Osteocyte (in vitro differentiated cells): ENCODE measurements at regions not wholly inside any gene's neighbourhood (a gene's known extent, or its start where the extent isn't known, plus 50 kb on each side); places are given as distances from the start of the nearest gene placed in this dataset.

Source experiments
- DNase-seq: peaks from one replicate; pipeline ENCODE4 v3.0.0; 2021; ENCODE audit warnings: mixed read lengths; ENCODE audit not compliant: unreplicated experiment; ENCODE audit errors: extremely low spot score
- H3K27ac Mint-ChIP-seq: one replicate; pipeline ENCODE4 v1.8.0; 2021; ENCODE audit warnings: mild to moderate bottlenecking, mixed read lengths; ENCODE audit not compliant: unreplicated experiment
- H3K27me3 Mint-ChIP-seq: one replicate; pipeline ENCODE4 v1.8.0; 2021; ENCODE audit warnings: mixed read lengths; ENCODE audit not compliant: unreplicated experiment
- H3K36me3 Mint-ChIP-seq: one replicate; pipeline ENCODE4 v1.8.0; 2021; ENCODE audit warnings: mixed read lengths; ENCODE audit not compliant: unreplicated experiment
- H3K4me1 Mint-ChIP-seq: one replicate; pipeline ENCODE4 v1.8.0; 2021; ENCODE audit warnings: mixed read lengths; ENCODE audit not compliant: unreplicated experiment
- H3K4me3 Mint-ChIP-seq: one replicate; pipeline ENCODE4 v1.8.0; 2021; ENCODE audit warnings: mild to moderate bottlenecking, moderate library complexity, mixed read lengths; ENCODE audit not compliant: unreplicated experiment
- H3K9me3 Mint-ChIP-seq: one replicate; pipeline ENCODE4 v1.8.0; 2021; ENCODE audit warnings: mixed read lengths; ENCODE audit not compliant: unreplicated experiment
- CTCF ChIP-seq: fragments of 200-600 bp; sonication (generic); IDR thresholded peaks from 2 replicates; pipeline ENCODE4 v1.5.0; 2021; ENCODE audit warnings: antibody characterized with exemption, mild to moderate bottlenecking, moderate library complexity

GRCh38 chr1:14479865-14480264, 118.6 kb upstream of the KAZN start:
- peaks cover 3% of the 10 kb centered on the region for H3K4me1 Mint-ChIP-seq
- H3K9me3 Mint-ChIP-seq = peaks cover 12% of the 10 kb centered on the region
- no peak for TF ChIP-seq CTCF
- no peak overlapping the region for H3K27ac Mint-ChIP-seq
- no peaks in the 10 kb centered on the region for H3K27me3 Mint-ChIP-seq
- no peaks in the 10 kb centered on the region for H3K36me3 Mint-ChIP-seq
- no peak overlapping the region for H3K4me3 Mint-ChIP-seq
- DNase-seq = no peak

DNA sequence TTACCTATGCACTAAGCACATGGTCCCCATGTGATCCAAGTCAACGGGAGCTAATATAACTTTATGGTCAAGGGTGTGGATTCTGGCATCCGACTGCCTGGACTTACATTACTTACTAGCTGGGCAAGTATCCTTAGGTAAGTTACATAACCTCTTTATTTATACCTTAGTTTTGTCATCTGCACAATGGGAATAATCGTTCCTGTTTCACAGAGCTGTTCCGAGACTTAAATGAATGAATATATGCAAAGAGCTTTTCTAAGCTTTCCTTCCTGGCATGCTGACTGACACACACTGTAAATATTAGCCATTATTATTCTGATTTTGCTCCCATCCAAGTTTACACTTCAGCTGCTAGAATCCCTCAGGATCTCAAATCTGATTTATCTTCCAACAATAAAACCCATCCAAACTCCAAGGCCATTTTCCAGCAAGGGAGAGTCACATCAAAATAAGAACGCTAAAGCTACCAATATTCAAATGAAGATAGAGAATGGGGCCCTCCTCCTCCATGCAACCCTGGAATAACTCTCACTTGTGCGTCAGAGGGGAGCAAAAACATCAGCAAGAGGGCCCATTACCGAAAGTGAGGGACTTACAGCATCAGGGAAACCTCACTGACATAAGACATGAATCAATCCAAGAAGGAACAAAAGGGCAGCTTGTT, 115.6 kb upstream of the KAZN start:
- H3K9me3 Mint-ChIP-seq = peaks cover 4% of the 10 kb centered on the region
- no peak overlapping the region for H3K27ac Mint-ChIP-seq
- peaks cover 22% of the 10 kb centered on the region for H3K4me1 Mint-ChIP-seq
- no peak for TF ChIP-seq CTCF
- no peak for DNase-seq
- no peaks in the 10 kb centered on the region for H3K27me3 Mint-ChIP-seq
- no peak overlapping the region for H3K4me3 Mint-ChIP-seq
- H3K36me3 Mint-ChIP-seq = no peaks in the 10 kb centered on the region

DNA sequence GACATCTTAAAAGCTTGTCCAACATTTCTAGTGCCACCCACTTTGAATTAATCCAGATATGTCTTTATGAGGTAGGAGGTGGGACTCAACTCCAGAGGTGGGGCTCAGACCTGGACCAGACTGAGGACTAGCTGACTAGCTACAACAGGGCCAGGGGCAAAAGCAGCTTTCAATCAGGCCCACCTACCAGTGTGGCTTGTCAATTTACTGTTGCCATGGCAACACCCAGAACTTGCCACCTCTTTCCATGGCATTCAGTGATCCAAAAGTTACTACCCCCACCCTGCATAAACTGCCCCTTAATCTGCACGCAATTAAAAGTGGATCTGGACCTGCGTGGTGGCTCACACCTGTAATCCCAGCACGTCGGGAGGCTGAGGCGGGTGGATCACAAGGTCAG, 113.2 kb upstream of the KAZN start:
- peaks cover 23% of the 10 kb centered on the region for H3K4me1 Mint-ChIP-seq
- H3K9me3 Mint-ChIP-seq = peaks cover 4% of the 10 kb centered on the region
- H3K4me3 Mint-ChIP-seq = no peak overlapping the region
- H3K36me3 Mint-ChIP-seq = no peaks in the 10 kb centered on the region
- DNase-seq = peak; percentile 44
- no peak overlapping the region for H3K27ac Mint-ChIP-seq
- no peaks in the 10 kb centered on the region for H3K27me3 Mint-ChIP-seq
- no peak for TF ChIP-seq CTCF

GRCh38 chr1:14486401-14487201, 111.9 kb upstream of the KAZN start:
- H3K4me3 Mint-ChIP-seq = no peak overlapping the region
- peaks cover 4% of the 10 kb centered on the region for H3K9me3 Mint-ChIP-seq
- H3K27ac Mint-ChIP-seq = peak overlapping the region; percentile 10
- no peaks in the 10 kb centered on the region for H3K36me3 Mint-ChIP-seq
- peaks cover 23% of the 10 kb centered on the region for H3K4me1 Mint-ChIP-seq
- H3K27me3 Mint-ChIP-seq = no peaks in the 10 kb centered on the region
- peak; percentile 19 for DNase-seq
- TF ChIP-seq CTCF = no peak

GRCh38 chr1:14487671-14488070, 110.8 kb upstream of the KAZN start:
- Mint-ChIP-seq H3K4me1 (peaks cover 23% of the 10 kb centered on the region), H3K27me3 (no peaks in the 10 kb centered on the region), H3K36me3 (no peaks in the 10 kb centered on the region), H3K9me3 (peaks cover 4% of the 10 kb centered on the region), H3K4me3 (no peak overlapping the region), H3K27ac (no peak overlapping the region)
- TF ChIP-seq CTCF = no peak
- DNase-seq = no peak
